ENCODE measurements at regions not wholly inside any gene's neighbourhood (a gene's known extent, or its start where the extent isn't known, plus 50 kb on each side); places are given as distances from the start of the nearest gene placed in this dataset.

DNA sequence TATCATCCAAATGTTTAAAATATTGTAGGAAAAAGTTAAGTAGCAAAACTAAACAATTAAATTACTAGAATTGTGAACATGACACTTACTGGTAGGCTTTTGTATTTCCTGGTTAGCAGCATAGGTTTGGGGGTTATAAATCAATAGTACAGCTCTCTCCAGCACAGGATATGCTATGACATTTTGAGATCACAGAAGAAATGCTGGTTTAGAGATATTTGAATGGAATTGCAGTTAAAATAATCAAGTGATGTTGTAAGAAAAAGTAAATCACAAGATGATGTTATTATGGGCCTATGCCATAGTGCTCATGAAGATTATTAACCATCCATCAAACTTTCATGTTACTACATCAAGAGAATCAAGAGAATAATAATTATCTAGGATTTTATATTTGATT lies 1079.9 kb upstream of the SLIT2 start:
- CTCF ChIA-PET: no interaction called here
- Histone ChIP-seq H3K4me1 (ENCODE audit: control insufficient read depth, extremely low read depth, insufficient read depth, low read length) (no peaks in the 10 kb centered on the region), H3K9me3 (replicated peaks; ENCODE audit: control insufficient read depth, insufficient read depth, low read length) (no peaks in the 10 kb centered on the region), H3K27ac (ENCODE audit: insufficient read depth, low read depth, low read length) (no peak overlapping the region), H3K27me3 (ENCODE audit: control insufficient read depth in 2 of 2, insufficient read depth in 2 of 2, low read length in 2 of 2) (no peaks in the 10 kb centered on the region), H4K20me1 (replicated peaks; ENCODE audit: control insufficient read depth, extremely low read depth, insufficient read depth, low read length) (no peaks in the 10 kb centered on the region), H3K79me2 (ENCODE audit: control insufficient read depth, insufficient read depth, low read length) (no peaks in the 10 kb centered on the region), H2AFZ (ENCODE audit: low read depth, low read length) (no peak overlapping the region), H3K9me1 (replicated peaks; ENCODE audit: control insufficient read depth, extremely low read depth, insufficient read depth, low read length) (no peaks in the 10 kb centered on the region), H3K4me2 (ENCODE audit: insufficient read depth, low read length) (no peak overlapping the region), H3K9ac (replicated peaks; ENCODE audit: extremely low read depth, insufficient read depth, low read length) (no peak overlapping the region), H3K36me3 (ENCODE audit: control insufficient read depth in 2 of 2, extremely low read depth in 1 of 2, insufficient read depth in 2 of 2, low read length in 2 of 2) (no peaks in the 10 kb centered on the region), H3K4me3 (replicated peaks in 1 of 3; ENCODE audit: insufficient read depth in 1 of 3, low read depth in 1 of 3, low read length in 3 of 3) (no peak overlapping the region)
- DNase-seq (ENCODE audit: low read depth, low spot score) (no peak), FAIRE-seq (no peak)
- intact Hi-C loops (cut with micrococcal nuclease): no loop called here
- BruUV-seq (replicated peaks): no TSS peak
- dilution Hi-C loops (cut with MboI; ENCODE audit: extremely low pct_ligation_motif_present, low sequenced_read_pairs): no loop called here
- POLR2A ChIA-PET: no interaction called here
- no peak for TF ChIP-seq EZH2 (IDR thresholded peaks at IDR 0.05; ENCODE audit: borderline replicate concordance, low read depth, low read length, severe bottlenecking)

DNA sequence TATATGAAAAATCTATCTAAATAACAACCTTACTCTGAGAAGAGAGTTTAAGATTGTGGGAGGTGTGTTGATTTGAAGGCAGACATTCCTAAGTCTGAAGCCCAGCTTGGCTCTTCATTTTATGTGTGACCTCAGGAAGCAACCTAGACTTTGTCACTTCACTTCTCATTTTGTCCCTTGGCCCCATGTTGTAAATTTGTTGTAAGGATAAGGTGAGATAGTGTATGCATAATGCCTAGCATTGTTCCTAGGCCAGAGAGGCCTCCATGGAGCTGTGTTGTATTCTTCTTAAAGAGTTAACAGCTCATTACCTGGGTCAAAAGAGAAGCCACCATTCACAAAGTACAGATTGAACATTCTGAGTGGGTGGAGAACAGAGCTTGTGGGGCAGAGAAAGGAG lies 1084.4 kb upstream of the SLIT2 start:
- H3K27me3 ChIP-seq (ENCODE audit: control insufficient read depth in 2 of 2, insufficient read depth in 2 of 2, low read length in 2 of 2): no peaks in the 10 kb centered on the region
- no peaks in the 10 kb centered on the region for H3K4me1 ChIP-seq (ENCODE audit: control insufficient read depth, extremely low read depth, insufficient read depth, low read length)
- CTCF ChIA-PET: interaction anchor here (1.2 kb wide), 1 partner anchor 13 kb away, joined by 4 read pairs; no protein-coding TSS in a partner anchor
- H3K27ac ChIP-seq (ENCODE audit: insufficient read depth, low read depth, low read length): no peak overlapping the region
- H3K4me3 ChIP-seq (replicated peaks in 1 of 3; ENCODE audit: insufficient read depth in 1 of 3, low read depth in 1 of 3, low read length in 3 of 3): no peak overlapping the region
- no peaks in the 10 kb centered on the region for H3K9me1 ChIP-seq (replicated peaks; ENCODE audit: control insufficient read depth, extremely low read depth, insufficient read depth, low read length)
- H3K79me2 ChIP-seq (ENCODE audit: control insufficient read depth, insufficient read depth, low read length): no peaks in the 10 kb centered on the region
- no peaks in the 10 kb centered on the region for H4K20me1 ChIP-seq (replicated peaks; ENCODE audit: control insufficient read depth, extremely low read depth, insufficient read depth, low read length)
- H3K36me3 ChIP-seq (ENCODE audit: control insufficient read depth in 2 of 2, extremely low read depth in 1 of 2, insufficient read depth in 2 of 2, low read length in 2 of 2): no peaks in the 10 kb centered on the region
- H3K9me3 ChIP-seq (replicated peaks; ENCODE audit: control insufficient read depth, insufficient read depth, low read length): no peaks in the 10 kb centered on the region
- POLR2A ChIA-PET: no interaction called here
- TF ChIP-seq JUN (IDR thresholded peaks at IDR 0.05; ENCODE audit: borderline replicate concordance, insufficient read depth, insufficient read length, low read depth): no peak
- TF ChIP-seq MAX (IDR thresholded peaks at IDR 0.05; ENCODE audit: insufficient read depth, insufficient read length): no peak
- TF ChIP-seq, protein P1, sequence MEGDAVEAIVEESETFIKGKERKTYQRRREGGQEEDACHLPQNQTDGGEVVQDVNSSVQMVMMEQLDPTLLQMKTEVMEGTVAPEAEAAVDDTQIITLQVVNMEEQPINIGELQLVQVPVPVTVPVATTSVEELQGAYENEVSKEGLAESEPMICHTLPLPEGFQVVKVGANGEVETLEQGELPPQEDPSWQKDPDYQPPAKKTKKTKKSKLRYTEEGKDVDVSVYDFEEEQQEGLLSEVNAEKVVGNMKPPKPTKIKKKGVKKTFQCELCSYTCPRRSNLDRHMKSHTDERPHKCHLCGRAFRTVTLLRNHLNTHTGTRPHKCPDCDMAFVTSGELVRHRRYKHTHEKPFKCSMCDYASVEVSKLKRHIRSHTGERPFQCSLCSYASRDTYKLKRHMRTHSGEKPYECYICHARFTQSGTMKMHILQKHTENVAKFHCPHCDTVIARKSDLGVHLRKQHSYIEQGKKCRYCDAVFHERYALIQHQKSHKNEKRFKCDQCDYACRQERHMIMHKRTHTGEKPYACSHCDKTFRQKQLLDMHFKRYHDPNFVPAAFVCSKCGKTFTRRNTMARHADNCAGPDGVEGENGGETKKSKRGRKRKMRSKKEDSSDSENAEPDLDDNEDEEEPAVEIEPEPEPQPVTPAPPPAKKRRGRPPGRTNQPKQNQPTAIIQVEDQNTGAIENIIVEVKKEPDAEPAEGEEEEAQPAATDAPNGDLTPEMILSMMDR (IDR thresholded peaks at IDR 0.05; ENCODE audit: extremely low read depth in 1 of 2, insufficient read depth in 1 of 2, low read depth in 1 of 2, low read length in 2 of 2): no peak
- TF ChIP-seq POLR2A (IDR thresholded peaks at IDR 0.05; ENCODE audit: low read depth, low read length): no peak
- TF ChIP-seq POLR2AphosphoS5 (IDR thresholded peaks at IDR 0.05; ENCODE audit: insufficient read depth, low read depth, low read length): no peak
- no peak for TF ChIP-seq EZH2 (IDR thresholded peaks at IDR 0.05; ENCODE audit: borderline replicate concordance, low read depth, low read length, severe bottlenecking)
- TF ChIP-seq FOS (IDR thresholded peaks at IDR 0.05; ENCODE audit: borderline replicate concordance, insufficient read depth, low read length): no peak
- no peak for TF ChIP-seq GATA2 (IDR thresholded peaks at IDR 0.05; ENCODE audit: insufficient read depth, insufficient read length, low read depth, low read length)
- TF ChIP-seq MYC (IDR thresholded peaks at IDR 0.05; ENCODE audit: low read depth, low read length): no peak
- no peak overlapping the region for H3K4me2 ChIP-seq (ENCODE audit: insufficient read depth, low read length)
- BruUV-seq (replicated peaks): no TSS peak
- no peak overlapping the region for H2AFZ ChIP-seq (ENCODE audit: low read depth, low read length)
- no peak for DNase-seq (ENCODE audit: low read depth, low spot score)
- H3K9ac ChIP-seq (replicated peaks; ENCODE audit: extremely low read depth, insufficient read depth, low read length): no peak overlapping the region
- intact Hi-C loops (cut with micrococcal nuclease) (no loop called here), dilution Hi-C loops (cut with MboI; ENCODE audit: extremely low pct_ligation_motif_present, low sequenced_read_pairs) (no loop called here)
- FAIRE-seq: no peak

All from endothelial cell of umbilical vein (primary cell).